ENCODE measurements at regions not wholly inside any gene's neighbourhood (a gene's known extent, or its start where the extent isn't known, plus 50 kb on each side); places are given as distances from the start of the nearest gene placed in this dataset.

GRCh38 chr2:126409850-126410249 is 246.1 kb upstream of the GYPC start:
- no peak for TF ChIP-seq CTCF (IDR thresholded peaks at IDR 0.05; ENCODE audit: low read depth, low read length)
- no peak for TF ChIP-seq MAX (IDR thresholded peaks at IDR 0.05; ENCODE audit: low read depth, low read length)
- no peak for TF ChIP-seq POLR2A (IDR thresholded peaks at IDR 0.05; ENCODE audit: extremely low read depth, insufficient read length)
- TF ChIP-seq MYC (IDR thresholded peaks at IDR 0.05; ENCODE audit: low read depth, low read length) = no peak

Measured in NB4 (cell line).